Loucy (cell line): ENCODE measurements at regions not wholly inside any gene's neighbourhood (a gene's known extent, or its start where the extent isn't known, plus 50 kb on each side); places are given as distances from the start of the nearest gene placed in this dataset.

Source experiments
- EZH2phosphoT487 ChIP-seq: fragments of 200-600 bp; IDR thresholded peaks from 2 replicates; pipeline ENCODE4 v1.6.1; 2018; ENCODE audit warnings: antibody characterized with exemption, mild to moderate bottlenecking, moderate library complexity, borderline replicate concordance
- TF ChIP-seq, protein P1 (sequence below): fragments of 200-600 bp; sonication (generic); conservative IDR thresholded peaks from 2 replicates; pipeline ENCODE4 v1.5.1; 2014; ENCODE audit warnings: mild to moderate bottlenecking, antibody characterized with exemption, low read length

DNA sequence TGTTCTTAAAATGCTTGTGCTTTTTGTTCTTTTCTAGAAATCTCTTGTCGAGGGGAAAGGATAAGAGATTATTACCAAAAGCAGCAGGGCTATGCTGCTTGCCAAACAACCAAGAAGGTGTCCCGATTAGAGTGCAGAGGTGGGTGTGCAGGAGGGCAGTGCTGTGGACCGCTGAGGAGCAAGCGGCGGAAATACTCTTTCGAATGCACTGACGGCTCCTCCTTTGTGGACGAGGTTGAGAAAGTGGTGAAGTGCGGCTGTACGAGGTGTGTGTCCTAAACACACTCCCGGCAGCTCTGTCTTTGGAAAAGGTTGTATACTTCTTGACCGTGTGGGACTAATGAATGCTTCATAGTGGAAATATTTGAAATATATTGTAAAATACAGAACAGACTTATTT lies 81.5 kb upstream of the PACRGL start:
- TF ChIP-seq, protein P1, sequence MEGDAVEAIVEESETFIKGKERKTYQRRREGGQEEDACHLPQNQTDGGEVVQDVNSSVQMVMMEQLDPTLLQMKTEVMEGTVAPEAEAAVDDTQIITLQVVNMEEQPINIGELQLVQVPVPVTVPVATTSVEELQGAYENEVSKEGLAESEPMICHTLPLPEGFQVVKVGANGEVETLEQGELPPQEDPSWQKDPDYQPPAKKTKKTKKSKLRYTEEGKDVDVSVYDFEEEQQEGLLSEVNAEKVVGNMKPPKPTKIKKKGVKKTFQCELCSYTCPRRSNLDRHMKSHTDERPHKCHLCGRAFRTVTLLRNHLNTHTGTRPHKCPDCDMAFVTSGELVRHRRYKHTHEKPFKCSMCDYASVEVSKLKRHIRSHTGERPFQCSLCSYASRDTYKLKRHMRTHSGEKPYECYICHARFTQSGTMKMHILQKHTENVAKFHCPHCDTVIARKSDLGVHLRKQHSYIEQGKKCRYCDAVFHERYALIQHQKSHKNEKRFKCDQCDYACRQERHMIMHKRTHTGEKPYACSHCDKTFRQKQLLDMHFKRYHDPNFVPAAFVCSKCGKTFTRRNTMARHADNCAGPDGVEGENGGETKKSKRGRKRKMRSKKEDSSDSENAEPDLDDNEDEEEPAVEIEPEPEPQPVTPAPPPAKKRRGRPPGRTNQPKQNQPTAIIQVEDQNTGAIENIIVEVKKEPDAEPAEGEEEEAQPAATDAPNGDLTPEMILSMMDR = no peak
- no peak for TF ChIP-seq EZH2phosphoT487
